A673 (cell line): ENCODE measurements at regions not wholly inside any gene's neighbourhood (a gene's known extent, or its start where the extent isn't known, plus 50 kb on each side); places are given as distances from the start of the nearest gene placed in this dataset.

Experiments used
- EZH2 ChIP-seq: fragments of 200-600 bp; sonication (generic); IDR thresholded peaks from 2 replicates; pipeline ENCODE4 v1.6.1; 2017; ENCODE audit warnings: borderline replicate concordance, low read depth, mild to moderate bottlenecking, mixed read lengths, antibody characterized with exemption, low read length; ENCODE audit not compliant: poor library complexity, severe bottlenecking
- TF ChIP-seq, protein P1 (sequence below): fragments of 300-800, 200-600 bp; sonication (generic); conservative IDR thresholded peaks from 2 replicates; pipeline ENCODE4 v1.5.1; 2017; ENCODE audit warnings: low read depth, mild to moderate bottlenecking, antibody characterized with exemption, low read length, moderate library complexity, mixed read lengths

- TF ChIP-seq, protein P1, sequence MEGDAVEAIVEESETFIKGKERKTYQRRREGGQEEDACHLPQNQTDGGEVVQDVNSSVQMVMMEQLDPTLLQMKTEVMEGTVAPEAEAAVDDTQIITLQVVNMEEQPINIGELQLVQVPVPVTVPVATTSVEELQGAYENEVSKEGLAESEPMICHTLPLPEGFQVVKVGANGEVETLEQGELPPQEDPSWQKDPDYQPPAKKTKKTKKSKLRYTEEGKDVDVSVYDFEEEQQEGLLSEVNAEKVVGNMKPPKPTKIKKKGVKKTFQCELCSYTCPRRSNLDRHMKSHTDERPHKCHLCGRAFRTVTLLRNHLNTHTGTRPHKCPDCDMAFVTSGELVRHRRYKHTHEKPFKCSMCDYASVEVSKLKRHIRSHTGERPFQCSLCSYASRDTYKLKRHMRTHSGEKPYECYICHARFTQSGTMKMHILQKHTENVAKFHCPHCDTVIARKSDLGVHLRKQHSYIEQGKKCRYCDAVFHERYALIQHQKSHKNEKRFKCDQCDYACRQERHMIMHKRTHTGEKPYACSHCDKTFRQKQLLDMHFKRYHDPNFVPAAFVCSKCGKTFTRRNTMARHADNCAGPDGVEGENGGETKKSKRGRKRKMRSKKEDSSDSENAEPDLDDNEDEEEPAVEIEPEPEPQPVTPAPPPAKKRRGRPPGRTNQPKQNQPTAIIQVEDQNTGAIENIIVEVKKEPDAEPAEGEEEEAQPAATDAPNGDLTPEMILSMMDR = no peak
- TF ChIP-seq EZH2 = no peak
Measured at GRCh38 chr4:23242962-23243361, 550.2 kb downstream of the GBA3 start.
